Peyer's patch (tissue), 4 donors: ENCODE measurements at regions not wholly inside any gene's neighbourhood (a gene's known extent, or its start where the extent isn't known, plus 50 kb on each side); places are given as distances from the start of the nearest gene placed in this dataset.
"Not testable (repeated sequence)": the region's sequence is repeated elsewhere in the genome, so short reads cannot be mapped to it uniquely, and the experiment has no call there.

Experiments used
- DNase-seq, 3 donors: peaks; one replicate each; pipeline ENCODE4 v3.0.0-alpha.2; 2017 to 2019
- H3K27ac ChIP-seq, 4 donors: fragments of 200-600 bp; sonication (generic); one replicate each; pipeline ENCODE4 v1.5.1; 2016 to 2019
- H3K27me3 ChIP-seq, 2 donors: fragments of 200-600 bp; sonication (generic); one replicate each; pipeline ENCODE4 v1.5.1; 2019
- H3K36me3 ChIP-seq, 3 donors: fragments of 200-600 bp; sonication (generic); one replicate each; pipeline ENCODE4 v1.5.1; 2016 to 2019
- H3K4me1 ChIP-seq, 4 donors: fragments of 200-600 bp; sonication (generic); one replicate each; pipeline ENCODE4 v1.5.1; 2016 to 2019
- H3K4me3 ChIP-seq, 4 donors: fragments of 200-600 bp; sonication (generic); 1 replicate in 3 of 4; 2 replicates in 1 of 4; pipeline ENCODE4 v1.5.1; 2016 to 2019; ENCODE audit warnings: mild to moderate bottlenecking in 1 of 4
- H3K9me3 ChIP-seq, 4 donors: fragments of 200-600 bp; sonication (generic); one replicate each; pipeline ENCODE4 v1.5.1; 2016 to 2019; ENCODE audit warnings: mild to moderate bottlenecking in 1 of 4
- POLR2A ChIP-seq, 2 donors: fragments of 450-650 bp; IDR thresholded peaks; one replicate each; pipeline ENCODE4 v1.5.1; 2017; ENCODE audit warnings: antibody characterized with exemption in 2 of 2, mild to moderate bottlenecking in 2 of 2, moderate library complexity in 2 of 2
- TF ChIP-seq, protein P1 (sequence below), 6 experiments: fragments of 450-650 bp in 4 of 6; fragments of 200-600 bp in 2 of 6; sonication (generic) in 1 of 6; IDR thresholded peaks; one replicate each; pipeline ENCODE4 v1.5.1; 2017 to 2019; ENCODE audit warnings: antibody characterized with exemption in 6 of 6, mild to moderate bottlenecking in 3 of 6, moderate library complexity in 1 of 6

DNA sequence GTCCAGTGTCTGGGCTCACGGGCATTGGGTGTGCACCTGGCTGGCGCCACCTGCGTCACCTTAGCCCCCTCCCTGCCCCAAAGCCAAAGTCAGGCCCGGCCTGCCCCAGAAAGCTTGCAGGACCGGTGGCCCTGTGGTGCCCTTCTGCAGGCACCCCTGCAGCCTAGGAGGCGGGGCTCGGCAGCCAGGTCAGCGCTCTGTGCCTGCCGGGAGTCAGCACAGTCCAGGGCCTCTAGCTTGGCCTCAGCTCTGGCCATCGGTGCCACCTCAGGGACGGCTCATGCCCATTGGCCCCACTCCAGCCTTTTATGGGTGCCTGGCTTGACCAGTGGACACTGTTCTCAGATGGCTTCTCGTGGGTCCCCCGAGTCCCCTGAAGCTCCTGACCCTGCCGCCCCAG lies 118.5 kb downstream of the TMEM121 start:
- not testable (repeated sequence) for H3K27ac ChIP-seq, H3K4me3 ChIP-seq, DNase-seq, H3K36me3 ChIP-seq, H3K27me3 ChIP-seq, H3K4me1 ChIP-seq, H3K9me3 ChIP-seq

DNA sequence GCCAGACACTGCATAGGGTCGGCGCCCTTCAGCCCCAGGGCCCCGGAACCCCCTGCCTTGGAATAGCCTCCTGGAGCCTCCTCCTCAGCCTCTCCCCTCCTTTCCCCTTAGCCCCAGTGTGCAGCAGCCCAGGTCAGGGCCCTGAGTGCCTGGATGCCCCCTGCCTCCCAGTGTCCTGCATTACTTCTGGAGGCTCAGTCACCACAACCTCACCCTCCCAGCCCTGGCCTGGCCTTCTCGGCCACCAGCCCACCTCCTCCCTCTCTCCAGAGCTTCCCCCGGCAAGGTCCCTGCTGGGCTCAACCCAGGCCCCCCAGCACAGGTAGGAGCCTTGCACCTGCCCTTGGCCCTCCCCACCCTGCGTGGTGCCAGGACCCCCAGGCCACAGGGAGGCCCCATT lies 119.0 kb downstream of the TMEM121 start:
- H3K27me3 ChIP-seq, H3K9me3 ChIP-seq, H3K36me3 ChIP-seq, DNase-seq, H3K27ac ChIP-seq, H3K4me1 ChIP-seq: not testable (repeated sequence)
- H3K4me3 ChIP-seq, result peak overlapping the region in 1 of 4 donors; percentile 42

DNA sequence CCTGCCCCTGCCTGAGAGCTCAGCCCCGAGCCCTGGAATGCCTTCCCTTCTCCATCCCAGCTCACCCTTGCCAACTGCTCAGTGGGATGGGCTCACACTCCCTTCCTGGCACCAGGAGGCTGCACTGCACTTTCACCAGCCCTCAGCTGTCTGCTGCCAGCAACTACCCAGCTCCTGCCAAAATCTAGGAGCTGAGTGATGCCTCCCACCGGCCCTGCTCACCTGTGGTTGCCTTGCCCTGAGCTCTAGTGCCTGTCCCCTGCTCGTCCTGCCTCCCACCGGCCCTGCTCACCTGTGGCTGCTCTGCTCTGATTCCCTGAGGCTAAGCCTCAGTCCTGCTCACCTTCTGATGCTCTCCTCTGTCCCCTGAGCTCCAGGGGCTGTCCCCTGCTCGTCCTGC lies 119.8 kb downstream of the TMEM121 start:
- no peak for DNase-seq
- TF ChIP-seq POLR2A (IDR thresholded peaks at IDR 0.05), result no peak
- TF ChIP-seq, protein P1, sequence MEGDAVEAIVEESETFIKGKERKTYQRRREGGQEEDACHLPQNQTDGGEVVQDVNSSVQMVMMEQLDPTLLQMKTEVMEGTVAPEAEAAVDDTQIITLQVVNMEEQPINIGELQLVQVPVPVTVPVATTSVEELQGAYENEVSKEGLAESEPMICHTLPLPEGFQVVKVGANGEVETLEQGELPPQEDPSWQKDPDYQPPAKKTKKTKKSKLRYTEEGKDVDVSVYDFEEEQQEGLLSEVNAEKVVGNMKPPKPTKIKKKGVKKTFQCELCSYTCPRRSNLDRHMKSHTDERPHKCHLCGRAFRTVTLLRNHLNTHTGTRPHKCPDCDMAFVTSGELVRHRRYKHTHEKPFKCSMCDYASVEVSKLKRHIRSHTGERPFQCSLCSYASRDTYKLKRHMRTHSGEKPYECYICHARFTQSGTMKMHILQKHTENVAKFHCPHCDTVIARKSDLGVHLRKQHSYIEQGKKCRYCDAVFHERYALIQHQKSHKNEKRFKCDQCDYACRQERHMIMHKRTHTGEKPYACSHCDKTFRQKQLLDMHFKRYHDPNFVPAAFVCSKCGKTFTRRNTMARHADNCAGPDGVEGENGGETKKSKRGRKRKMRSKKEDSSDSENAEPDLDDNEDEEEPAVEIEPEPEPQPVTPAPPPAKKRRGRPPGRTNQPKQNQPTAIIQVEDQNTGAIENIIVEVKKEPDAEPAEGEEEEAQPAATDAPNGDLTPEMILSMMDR (IDR thresholded peaks at IDR 0.05), result no peak
- Histone ChIP-seq H3K4me3 (peak overlapping the region in 2 of 4 donors; percentile 38 to 42), H3K36me3 (no peaks in the 10 kb centered on the region), H3K4me1 (no peaks in the 10 kb centered on the region), H3K27me3 (no peaks in the 10 kb centered on the region), H3K9me3 (no peaks in the 10 kb centered on the region), H3K27ac (peak overlapping the region in 2 of 4 donors; percentile 43 to 75)

DNA sequence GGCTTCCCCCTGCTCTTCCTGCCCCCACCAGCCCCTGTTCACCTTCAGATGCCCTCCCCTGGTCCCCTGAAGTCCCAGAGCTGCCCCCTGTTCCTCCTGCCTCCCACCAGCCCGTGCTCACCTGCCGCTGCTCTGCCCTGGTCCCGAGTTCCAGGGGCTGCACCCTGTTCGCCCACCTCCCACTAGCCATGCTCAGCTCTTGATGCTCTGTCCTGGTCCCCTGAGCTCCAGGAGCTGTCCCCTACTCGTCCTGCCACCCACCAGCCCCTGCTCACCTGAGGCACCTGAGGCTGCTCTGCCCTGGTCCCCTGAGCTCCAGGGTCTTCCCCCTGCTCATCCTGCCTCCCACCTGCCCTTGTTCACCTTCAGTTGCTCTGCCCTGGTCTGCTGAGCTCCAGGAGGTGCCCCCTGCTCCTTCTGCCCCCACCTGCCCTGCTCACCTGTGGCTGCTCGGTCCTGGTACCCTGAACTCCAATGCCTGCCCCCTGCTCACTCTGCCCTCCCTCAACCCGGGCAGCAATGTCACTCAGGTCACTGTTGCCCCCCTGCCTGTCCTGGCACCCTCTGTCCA lies 120.4 kb downstream of the TMEM121 start:
- not testable (repeated sequence) for H3K4me1 ChIP-seq, H3K36me3 ChIP-seq, H3K9me3 ChIP-seq, H3K27me3 ChIP-seq
- DNase-seq, result peak in 1 of 3 donors; percentile 38
- H3K4me3 ChIP-seq, result peak overlapping the region in 2 of 4 donors; percentile 38 to 42
- peak overlapping the region in 2 of 4 donors; percentile 43 to 75 for H3K27ac ChIP-seq

DNA sequence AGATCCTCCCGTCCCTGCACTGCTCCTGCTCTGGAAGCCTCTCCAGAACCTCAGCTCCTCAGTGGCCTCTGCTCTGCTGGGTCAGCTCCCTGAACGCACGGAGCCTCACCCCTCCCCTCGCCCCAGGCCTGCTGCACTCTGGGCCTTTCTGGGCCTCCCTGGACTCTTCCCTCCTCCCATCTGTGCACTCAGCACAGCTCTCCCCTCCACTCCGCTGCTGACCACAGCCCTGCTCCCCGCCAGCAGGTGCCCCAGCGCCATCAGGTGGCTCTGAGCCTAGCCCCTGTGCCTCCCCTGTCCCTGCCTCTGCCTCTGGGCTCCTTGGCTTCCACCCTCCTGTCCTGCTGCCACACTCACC lies 121.0 kb downstream of the TMEM121 start:
- not testable (repeated sequence) for H3K9me3 ChIP-seq, DNase-seq, H3K27me3 ChIP-seq, H3K4me1 ChIP-seq, H3K36me3 ChIP-seq
- peak overlapping the region in 2 of 4 donors; percentile 43 to 75 for H3K27ac ChIP-seq
- peak overlapping the region in 2 of 4 donors; percentile 38 to 42 for H3K4me3 ChIP-seq

DNA sequence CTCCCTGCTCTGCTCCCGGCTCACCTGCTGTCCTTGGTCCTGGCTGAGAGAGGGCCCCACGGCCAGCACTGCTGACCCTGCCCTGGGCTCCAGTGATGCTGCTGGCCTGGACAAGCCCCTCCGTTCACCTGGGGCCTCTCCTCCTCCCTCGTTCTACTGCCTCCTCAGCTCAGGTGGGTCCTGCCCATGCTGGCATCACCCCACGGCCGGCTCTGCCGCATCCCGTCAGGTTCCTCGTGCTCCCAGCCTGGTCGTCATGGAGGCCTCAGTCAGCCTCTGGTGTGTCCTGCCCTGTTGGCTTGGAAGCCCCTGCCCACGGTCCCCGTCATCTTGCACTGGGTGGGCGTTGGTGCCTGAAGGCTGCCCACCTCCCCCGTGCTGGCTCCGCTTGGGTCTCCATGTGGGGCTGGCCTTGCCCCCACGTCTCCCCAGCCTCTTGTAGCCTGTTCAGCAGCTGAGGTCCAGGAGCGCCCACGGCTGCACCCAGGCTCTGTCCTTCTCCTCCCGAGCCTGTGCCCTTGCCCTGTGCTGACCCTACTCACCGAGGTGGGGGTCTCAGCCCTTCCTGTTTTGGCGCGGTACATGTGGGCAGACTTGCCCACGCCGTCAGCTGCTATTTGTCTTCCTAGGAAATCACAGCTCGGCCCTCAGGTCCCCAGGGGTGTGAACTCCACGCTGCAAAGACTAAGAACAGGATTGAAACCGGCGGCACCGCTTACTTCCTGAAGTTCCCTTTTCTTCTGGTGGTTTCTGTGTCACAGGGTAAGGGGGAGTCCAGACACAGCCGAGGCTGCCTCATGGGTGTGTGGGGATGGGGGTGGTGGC lies 121.6 kb downstream of the TMEM121 start:
- TF ChIP-seq POLR2A (IDR thresholded peaks at IDR 0.05), result no peak
- TF ChIP-seq, protein P1 (IDR thresholded peaks at IDR 0.05), result no peak
- no peaks in the 10 kb centered on the region for H3K27me3 ChIP-seq
- H3K27ac ChIP-seq, result peak overlapping the region in 2 of 4 donors; percentile 43 to 75
- no peaks in the 10 kb centered on the region for H3K4me1 ChIP-seq
- H3K9me3 ChIP-seq, result no peaks in the 10 kb centered on the region
- no peaks in the 10 kb centered on the region for H3K36me3 ChIP-seq
- peak in 2 of 3 donors; percentile 49 to 59 for DNase-seq
- H3K4me3 ChIP-seq, result peak overlapping the region in 2 of 4 donors; percentile 38 to 42

DNA sequence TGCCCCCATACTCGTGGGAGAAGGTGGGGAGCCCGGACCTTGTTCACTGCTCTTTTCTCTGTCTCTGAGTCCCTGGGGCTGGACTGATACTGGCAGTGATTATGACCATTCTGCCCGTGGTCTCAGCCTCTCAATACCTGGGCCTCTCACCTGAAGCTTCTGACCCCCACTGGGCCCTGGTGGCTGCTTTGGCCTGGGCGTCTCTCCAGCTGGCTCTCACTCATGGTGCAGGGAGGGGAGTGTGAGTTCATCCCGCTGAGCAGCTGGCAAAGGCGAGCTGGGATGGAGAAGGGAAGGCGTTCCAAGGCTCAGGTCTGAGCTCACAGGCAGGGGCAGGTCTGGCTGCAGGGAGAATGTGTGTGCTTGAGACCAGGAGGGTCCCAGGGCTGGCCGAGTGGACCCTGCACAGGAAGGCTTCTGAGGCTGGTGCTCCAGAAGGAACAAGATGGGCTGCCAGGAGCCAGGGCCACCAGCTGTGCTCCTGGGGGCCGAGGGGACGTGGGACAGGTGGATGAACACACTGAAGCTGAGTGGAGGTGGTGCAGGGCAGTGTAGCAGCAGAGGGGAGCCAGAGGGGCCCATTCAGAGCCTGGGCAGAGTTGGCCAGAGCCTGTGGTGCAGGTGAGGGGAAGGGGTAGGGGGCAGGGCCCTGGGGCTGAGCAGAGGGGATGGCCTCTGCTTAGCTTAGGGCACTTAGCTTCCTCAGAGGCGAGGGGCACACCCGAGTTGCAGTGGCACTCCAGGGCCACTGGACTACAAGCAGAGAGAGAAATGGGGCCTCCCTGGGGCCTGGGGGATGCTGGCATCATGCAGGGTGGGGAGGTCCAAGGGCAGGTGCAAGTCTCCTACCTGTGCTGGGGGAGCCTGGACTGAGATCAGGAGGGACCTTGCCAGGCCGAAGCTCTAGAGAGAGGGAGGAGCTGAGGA lies 122.5 kb downstream of the TMEM121 start:
- DNase-seq, H3K9me3 ChIP-seq, H3K27me3 ChIP-seq, H3K4me1 ChIP-seq, H3K36me3 ChIP-seq: not testable (repeated sequence)
- Histone ChIP-seq H3K4me3 (peak overlapping the region in 2 of 4 donors; percentile 38 to 42), H3K27ac (peak overlapping the region in 2 of 4 donors; percentile 43 to 75)

DNA sequence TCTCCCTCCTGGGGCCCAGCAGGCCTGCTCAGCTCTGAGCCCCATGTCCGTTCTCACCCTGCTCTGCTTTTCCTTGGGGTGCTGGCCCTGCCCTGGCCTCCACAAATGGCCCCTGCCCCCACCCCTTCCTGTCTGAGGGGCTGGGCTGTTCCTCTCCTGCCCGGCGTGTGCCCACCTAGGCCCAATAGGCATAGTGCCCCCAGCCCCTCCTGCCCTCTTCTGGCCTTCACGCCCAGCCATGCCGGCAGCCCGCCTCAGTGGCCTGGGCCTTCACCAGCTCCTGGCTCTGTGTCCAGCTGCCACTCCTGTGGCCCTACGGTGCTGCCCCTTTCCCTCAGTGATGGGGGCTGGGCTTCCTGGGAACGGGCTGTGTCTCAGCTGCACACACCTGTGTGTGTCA lies 125.9 kb downstream of the TMEM121 start:
- not testable (repeated sequence) for DNase-seq, H3K27ac ChIP-seq, H3K4me1 ChIP-seq, H3K4me3 ChIP-seq, H3K9me3 ChIP-seq, H3K27me3 ChIP-seq, H3K36me3 ChIP-seq

DNA sequence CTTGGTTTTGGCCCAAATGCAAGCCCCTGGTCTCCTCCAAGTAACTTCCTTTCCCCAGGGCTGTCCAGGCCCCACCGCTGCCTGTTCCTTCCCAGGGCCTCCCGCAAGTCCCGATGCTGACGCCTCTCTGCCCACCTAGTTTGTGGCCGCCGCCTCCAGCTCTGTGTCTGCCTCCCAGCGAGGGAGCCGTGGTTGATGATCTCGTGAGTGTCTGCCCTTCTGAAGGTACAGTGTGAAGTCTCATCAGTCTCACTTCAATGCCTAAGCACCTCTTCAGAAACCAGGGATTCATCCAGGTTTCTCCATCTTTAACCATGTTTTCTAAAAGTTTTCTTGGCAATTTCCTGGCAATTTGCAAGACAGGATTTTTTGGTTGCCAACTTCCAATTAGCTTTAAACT lies 127.5 kb downstream of the TMEM121 start:
- H3K27ac ChIP-seq, DNase-seq, H3K36me3 ChIP-seq, H3K27me3 ChIP-seq, H3K9me3 ChIP-seq, H3K4me3 ChIP-seq, H3K4me1 ChIP-seq: not testable (repeated sequence)

DNA sequence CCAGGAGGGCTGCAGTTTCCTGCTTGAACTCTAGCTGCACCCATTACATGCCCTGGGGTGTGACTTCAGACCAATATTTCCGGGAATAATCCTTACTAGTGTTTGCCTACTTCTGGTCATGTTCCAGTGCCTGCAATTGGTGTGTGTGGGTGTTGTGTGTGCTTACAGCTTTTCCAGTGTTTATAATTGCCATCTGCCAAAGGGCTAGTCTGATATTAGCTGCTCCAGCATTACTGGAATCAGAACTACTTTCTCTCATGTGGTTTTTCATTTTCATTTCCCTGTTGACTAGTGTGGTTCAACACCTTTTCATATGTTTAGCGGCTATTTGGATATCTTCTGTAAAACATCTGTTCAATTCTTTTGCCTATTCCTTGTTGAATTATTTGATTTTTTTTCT lies 132.9 kb downstream of the TMEM121 start:
- H3K4me1 ChIP-seq, H3K9me3 ChIP-seq, H3K4me3 ChIP-seq, H3K36me3 ChIP-seq, H3K27me3 ChIP-seq, DNase-seq, H3K27ac ChIP-seq: not testable (repeated sequence)
